Neural progenitor cell (in vitro differentiated cells): ENCODE measurements at regions not wholly inside any gene's neighbourhood (a gene's known extent, or its start where the extent isn't known, plus 50 kb on each side); places are given as distances from the start of the nearest gene placed in this dataset.

ENCODE experiments used
- CTCF ChIP-seq: fragments of 200-600 bp; sonication (generic); IDR thresholded peaks from 2 replicates; pipeline ENCODE4 v1.5.1; 2017; ENCODE audit warnings: antibody characterized with exemption, mild to moderate bottlenecking
- EZH2 ChIP-seq: fragments of 200-600 bp; sonication (generic); IDR thresholded peaks from 2 replicates; pipeline ENCODE4 v1.6.1; 2017; ENCODE audit warnings: antibody characterized with exemption, mild to moderate bottlenecking, moderate library complexity

- TF ChIP-seq CTCF (no peak), EZH2 (no peak)
These were observed 651.0 kb upstream of the STEAP1 start for GRCh38 chr7:89503281-89503680.
